Effector memory CD8-positive, alpha-beta T cell (primary cell): ENCODE measurements at regions not wholly inside any gene's neighbourhood (a gene's known extent, or its start where the extent isn't known, plus 50 kb on each side); places are given as distances from the start of the nearest gene placed in this dataset.
A peak's percentile ranks its signal among the peaks of the same experiment; 100 is the strongest.

Experiments
- ATAC-seq: fragments of 150-1000 bp; cut with Tn5 transposase; replicated peaks from 2 replicates; pipeline ENCODE4 v1.10.0; 2021; ENCODE audit warnings: mild to moderate bottlenecking, moderate library complexity
- DNase-seq, 3 experiments: peaks; one replicate each; pipeline ENCODE4 v3.0.0; 2021
- H3K27ac Mint-ChIP-seq, 2 donors: one replicate each; pipeline ENCODE4 v1.8.0; 2022; ENCODE audit warnings: mild to moderate bottlenecking in 2 of 2, mixed read lengths in 2 of 2, moderate library complexity in 2 of 2
- H3K27me3 Mint-ChIP-seq, 2 donors: one replicate each; pipeline ENCODE4 v1.8.0; 2022; ENCODE audit warnings: mixed read lengths in 2 of 2
- H3K36me3 Mint-ChIP-seq: one replicate; pipeline ENCODE4 v1.8.0; 2022; ENCODE audit warnings: mild to moderate bottlenecking, moderate library complexity, mixed read lengths; ENCODE audit not compliant: insufficient read depth
- H3K4me1 Mint-ChIP-seq, 2 donors: one replicate each; pipeline ENCODE4 v1.8.0; 2022; ENCODE audit warnings: low read depth in 2 of 2, mixed read lengths in 2 of 2
- H3K4me3 Mint-ChIP-seq, 2 donors: one replicate each; pipeline ENCODE4 v1.8.0; 2022; ENCODE audit warnings: mild to moderate bottlenecking in 2 of 2, mixed read lengths in 2 of 2, moderate library complexity in 2 of 2
- H3K9me3 Mint-ChIP-seq, 2 donors: one replicate each; pipeline ENCODE4 v1.8.0; 2022; ENCODE audit warnings: mixed read lengths in 2 of 2

DNA sequence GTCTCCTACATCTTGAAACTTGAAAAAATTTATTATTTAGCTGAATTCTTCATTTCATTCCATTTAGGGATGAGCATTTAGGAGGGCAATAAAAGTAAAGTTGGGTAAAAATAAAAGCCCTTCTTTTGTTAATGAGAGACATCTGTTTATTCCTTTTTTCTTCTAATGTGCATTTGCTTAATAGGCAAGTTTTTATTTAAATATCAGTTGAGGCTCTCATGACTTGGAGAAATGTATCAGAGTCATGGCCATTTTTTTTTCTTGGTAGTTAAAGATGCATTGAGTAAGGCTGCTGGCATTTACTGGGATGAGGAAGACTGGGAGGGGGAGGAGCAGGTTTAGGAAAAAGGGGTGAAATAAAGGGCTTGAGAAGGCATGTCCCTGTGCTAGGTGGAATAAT is 609.9 kb upstream of the TMEM132C start:
- Mint-ChIP-seq H3K27ac (no peak overlapping the region), H3K36me3 (peaks cover under 1% of the 10 kb centered on the region), H3K27me3 (peaks cover 0 to 10% of the 10 kb centered on the region in 2 donors), H3K4me1 (no peaks in the 10 kb centered on the region), H3K4me3 (no peak overlapping the region), H3K9me3 (no peaks in the 10 kb centered on the region)
- DNase-seq (no peak), ATAC-seq (no peak)

DNA sequence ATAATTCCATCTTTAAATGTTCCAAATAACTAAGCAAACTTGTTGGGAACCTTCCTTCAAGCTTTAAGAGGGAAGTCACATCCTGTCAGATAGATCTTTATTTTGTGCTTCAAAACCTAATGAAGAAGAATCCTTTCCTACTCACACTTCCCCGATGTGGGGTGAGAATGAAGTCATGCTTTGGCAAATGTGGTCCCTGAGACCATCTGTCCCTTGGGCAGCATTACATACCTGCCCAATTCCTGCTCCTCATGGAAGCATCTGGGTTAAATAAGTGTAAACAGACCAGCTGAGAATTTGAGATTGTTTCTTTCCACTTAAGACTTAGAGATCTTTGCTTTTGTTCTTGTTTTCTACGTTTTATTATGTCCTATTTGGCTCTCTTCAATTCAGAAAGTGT is 606.0 kb upstream of the TMEM132C start:
- Mint-ChIP-seq H3K4me1 (no peaks in the 10 kb centered on the region), H3K27ac (no peak overlapping the region), H3K36me3 (peaks cover 2% of the 10 kb centered on the region), H3K9me3 (peaks cover 0 to 7% of the 10 kb centered on the region in 2 donors), H3K27me3 (peaks cover 0 to 10% of the 10 kb centered on the region in 2 donors), H3K4me3 (no peak overlapping the region)
- no peak for ATAC-seq
- DNase-seq = no peak

GRCh38 chr12:127663716-127664115 is 603.3 kb upstream of the TMEM132C start:
- ATAC-seq = no peak
- H3K27ac Mint-ChIP-seq = no peak overlapping the region
- H3K36me3 Mint-ChIP-seq = peaks cover 2% of the 10 kb centered on the region
- H3K4me3 Mint-ChIP-seq = no peak overlapping the region
- peaks cover 0 to 7% of the 10 kb centered on the region in 2 donors for H3K9me3 Mint-ChIP-seq
- no peaks in the 10 kb centered on the region for H3K4me1 Mint-ChIP-seq
- H3K27me3 Mint-ChIP-seq = peaks cover 0 to 10% of the 10 kb centered on the region in 2 donors
- DNase-seq = no peak

DNA sequence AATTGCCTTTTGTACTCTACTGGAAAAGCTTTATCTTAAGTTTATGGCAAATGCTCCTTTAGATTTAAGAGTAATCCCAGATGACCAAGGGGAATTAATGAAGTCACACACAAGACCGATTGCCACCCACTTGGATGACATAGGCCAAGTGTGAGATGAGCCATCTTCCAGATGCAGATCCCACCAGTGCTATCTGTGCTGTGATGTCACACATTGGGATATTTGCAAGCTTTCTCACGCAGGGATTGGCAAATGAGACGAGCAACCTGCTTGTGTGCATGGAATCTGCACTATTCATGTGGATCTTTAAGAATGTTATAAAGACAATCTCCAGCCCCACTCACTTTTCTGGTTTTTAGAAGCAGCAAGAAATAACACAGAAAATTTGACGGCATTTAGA is 602.1 kb upstream of the TMEM132C start:
- ATAC-seq (no peak), DNase-seq (no peak)
- H3K27ac Mint-ChIP-seq = no peak overlapping the region
- H3K9me3 Mint-ChIP-seq = peaks cover 0 to 7% of the 10 kb centered on the region in 2 donors
- peaks cover 0 to 10% of the 10 kb centered on the region in 2 donors for H3K27me3 Mint-ChIP-seq
- no peak overlapping the region for H3K4me3 Mint-ChIP-seq
- peaks cover 2% of the 10 kb centered on the region for H3K36me3 Mint-ChIP-seq
- H3K4me1 Mint-ChIP-seq = no peaks in the 10 kb centered on the region

GRCh38 chr12:127667131-127667685 is 599.8 kb upstream of the TMEM132C start:
- DNase-seq (no peak), ATAC-seq (no peak)
- no peaks in the 10 kb centered on the region for H3K27me3 Mint-ChIP-seq
- no peaks in the 10 kb centered on the region for H3K4me1 Mint-ChIP-seq
- peaks cover 3% of the 10 kb centered on the region for H3K36me3 Mint-ChIP-seq
- peaks cover 0 to 7% of the 10 kb centered on the region in 2 donors for H3K9me3 Mint-ChIP-seq
- no peak overlapping the region for H3K4me3 Mint-ChIP-seq
- no peak overlapping the region for H3K27ac Mint-ChIP-seq

GRCh38 chr12:127670294-127670693 is 596.7 kb upstream of the TMEM132C start:
- H3K4me3 Mint-ChIP-seq = no peak overlapping the region
- DNase-seq = no peak
- peaks cover 2% of the 10 kb centered on the region for H3K36me3 Mint-ChIP-seq
- no peaks in the 10 kb centered on the region for H3K9me3 Mint-ChIP-seq
- H3K27ac Mint-ChIP-seq = no peak overlapping the region
- no peak for ATAC-seq
- no peaks in the 10 kb centered on the region for H3K4me1 Mint-ChIP-seq
- H3K27me3 Mint-ChIP-seq = peaks cover under 1 to 5% of the 10 kb centered on the region in 2 donors

- no peak for DNase-seq
- Mint-ChIP-seq H3K4me3 (no peak overlapping the region), H3K27me3 (peaks cover 5 to 10% of the 10 kb centered on the region in 2 donors), H3K4me1 (no peaks in the 10 kb centered on the region), H3K9me3 (no peaks in the 10 kb centered on the region), H3K36me3 (peaks cover 2% of the 10 kb centered on the region), H3K27ac (no peak overlapping the region)
- ATAC-seq = no peak
These were observed 596.2 kb upstream of the TMEM132C start for GRCh38 chr12:127670796-127671195.

DNA sequence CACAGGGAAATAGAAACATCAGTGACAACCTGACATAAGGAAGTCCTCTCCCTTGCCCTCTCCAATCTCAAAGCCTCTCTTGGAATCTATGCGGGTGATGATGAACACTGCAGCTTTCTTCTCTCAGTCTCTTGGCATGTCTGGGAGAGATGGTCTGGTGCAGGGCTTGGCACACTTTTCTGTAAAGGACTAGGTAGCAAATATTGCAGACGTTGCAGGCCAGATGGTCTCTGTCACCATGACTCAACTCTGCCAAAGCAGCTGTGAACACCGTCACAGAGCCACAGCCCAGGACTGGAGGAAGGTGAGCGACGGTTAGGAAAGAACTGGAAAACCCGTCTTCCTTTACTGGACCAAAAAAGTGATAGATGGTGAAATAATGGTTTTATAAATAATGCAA is 591.0 kb upstream of the TMEM132C start:
- no peak for DNase-seq
- Mint-ChIP-seq H3K4me1 (no peaks in the 10 kb centered on the region), H3K4me3 (no peak overlapping the region), H3K36me3 (no peaks in the 10 kb centered on the region), H3K27me3 (peaks cover 6 to 14% of the 10 kb centered on the region in 2 donors), H3K27ac (no peak overlapping the region), H3K9me3 (no peaks in the 10 kb centered on the region)
- ATAC-seq = no peak

GRCh38 chr12:127677537-127678131 is 589.3 kb upstream of the TMEM132C start:
- Mint-ChIP-seq H3K27ac (no peak overlapping the region), H3K27me3 (peaks cover 6 to 14% of the 10 kb centered on the region in 2 donors), H3K4me3 (no peak overlapping the region), H3K36me3 (no peaks in the 10 kb centered on the region), H3K4me1 (no peaks in the 10 kb centered on the region), H3K9me3 (no peaks in the 10 kb centered on the region)
- ATAC-seq (peak; percentile 16), DNase-seq (peak; percentile 7 to 19 (median 13))

GRCh38 chr12:127678945-127679344 is 588.0 kb upstream of the TMEM132C start:
- H3K27me3 Mint-ChIP-seq = peaks cover 6 to 14% of the 10 kb centered on the region in 2 donors
- no peak overlapping the region for H3K4me3 Mint-ChIP-seq
- no peak overlapping the region for H3K27ac Mint-ChIP-seq
- peaks cover 0 to 2% of the 10 kb centered on the region in 2 donors for H3K9me3 Mint-ChIP-seq
- ATAC-seq = no peak
- DNase-seq = no peak
- no peaks in the 10 kb centered on the region for H3K36me3 Mint-ChIP-seq
- H3K4me1 Mint-ChIP-seq = no peaks in the 10 kb centered on the region

- Mint-ChIP-seq H3K9me3 (peaks cover 0 to 2% of the 10 kb centered on the region in 2 donors), H3K27ac (no peak overlapping the region), H3K4me3 (no peak overlapping the region), H3K27me3 (peaks cover 4 to 7% of the 10 kb centered on the region in 2 donors), H3K4me1 (no peaks in the 10 kb centered on the region), H3K36me3 (no peaks in the 10 kb centered on the region)
- no peak for DNase-seq
- ATAC-seq = no peak
These were observed 586.5 kb upstream of the TMEM132C start for GRCh38 chr12:127680516-127680915.

- ATAC-seq = no peak
- H3K36me3 Mint-ChIP-seq = no peaks in the 10 kb centered on the region
- no peaks in the 10 kb centered on the region for H3K27me3 Mint-ChIP-seq
- H3K27ac Mint-ChIP-seq = no peak overlapping the region
- H3K4me1 Mint-ChIP-seq = no peaks in the 10 kb centered on the region
- no peak overlapping the region for H3K4me3 Mint-ChIP-seq
- peaks cover 0 to 2% of the 10 kb centered on the region in 2 donors for H3K9me3 Mint-ChIP-seq
- no peak for DNase-seq
These were observed 585.7 kb upstream of the TMEM132C start for GRCh38 chr12:127681151-127681754.

- Mint-ChIP-seq H3K4me1 (no peaks in the 10 kb centered on the region), H3K4me3 (no peak overlapping the region), H3K36me3 (no peaks in the 10 kb centered on the region), H3K9me3 (peaks cover 0 to 2% of the 10 kb centered on the region in 2 donors), H3K27ac (no peak overlapping the region), H3K27me3 (no peaks in the 10 kb centered on the region)
- no peak for ATAC-seq
- DNase-seq = no peak
These were observed 581.5 kb upstream of the TMEM132C start for GRCh38 chr12:127685491-127685890.

DNA sequence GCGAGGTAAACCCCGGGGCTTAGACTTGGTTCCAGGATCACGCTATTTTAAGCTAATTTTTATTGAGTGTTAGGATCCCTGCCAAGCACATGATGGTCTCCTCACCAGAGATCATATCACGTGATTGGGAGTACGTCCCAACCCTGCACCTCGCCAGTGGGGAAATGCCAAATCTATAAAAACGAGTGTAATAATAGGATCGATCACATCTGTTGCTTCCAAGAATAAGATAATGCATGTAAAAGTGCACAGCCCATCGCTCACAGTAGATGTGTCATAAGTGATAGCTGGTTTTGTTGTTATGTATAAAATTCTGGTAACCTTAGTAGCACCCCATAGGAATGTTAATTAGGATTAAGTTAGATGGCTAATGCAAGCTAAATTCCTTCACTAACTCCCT is 581.0 kb upstream of the TMEM132C start:
- H3K9me3 Mint-ChIP-seq = peaks cover 0 to 2% of the 10 kb centered on the region in 2 donors

More for the DNA sequence above, 581.0 kb upstream of the TMEM132C start:
- Mint-ChIP-seq H3K27me3 (no peaks in the 10 kb centered on the region), H3K36me3 (no peaks in the 10 kb centered on the region), H3K4me3 (no peak overlapping the region), H3K27ac (no peak overlapping the region), H3K4me1 (no peaks in the 10 kb centered on the region)
- DNase-seq (no peak), ATAC-seq (no peak)
